ENCODE measurements at regions not wholly inside any gene's neighbourhood (a gene's known extent, or its start where the extent isn't known, plus 50 kb on each side); places are given as distances from the start of the nearest gene placed in this dataset.
"Not testable (repeated sequence)": the region's sequence is repeated elsewhere in the genome, so short reads cannot be mapped to it uniquely, and the experiment has no call there.

GRCh38 chr9:65421486-65421885, 136.5 kb upstream of the FOXD4L5 start:
- not testable (repeated sequence) for FAIRE-seq; H3K4me3 ChIP-seq (ENCODE audit: low read depth, low read length); DNase-seq (ENCODE audit: low read depth); H3K36me3 ChIP-seq (ENCODE audit: control insufficient read depth, insufficient read depth, low read length); H3K27me3 ChIP-seq (ENCODE audit: control insufficient read depth, insufficient read depth, low read length)

- FAIRE-seq (no peak), DNase-seq (ENCODE audit: low read depth) (no peak)
- no peaks in the 10 kb centered on the region for H3K36me3 ChIP-seq (ENCODE audit: control insufficient read depth, insufficient read depth, low read length)
- H3K27me3 ChIP-seq (ENCODE audit: control insufficient read depth, insufficient read depth, low read length) = no peaks in the 10 kb centered on the region
- no peak for TF ChIP-seq CTCF (IDR thresholded peaks at IDR 0.05; ENCODE audit: insufficient read depth, low read length, severe bottlenecking)
- H3K4me3 ChIP-seq (ENCODE audit: low read depth, low read length) = no peak overlapping the region
Observed at GRCh38 chr9:65420771-65421170, 135.8 kb upstream of the FOXD4L5 start.

- not testable (repeated sequence) for H3K27me3 ChIP-seq (ENCODE audit: control insufficient read depth, insufficient read depth, low read length); DNase-seq (ENCODE audit: low read depth); H3K36me3 ChIP-seq (ENCODE audit: control insufficient read depth, insufficient read depth, low read length); H3K4me3 ChIP-seq (ENCODE audit: low read depth, low read length); FAIRE-seq
Observed at GRCh38 chr9:65418966-65419365, 134.0 kb upstream of the FOXD4L5 start.

- not testable (repeated sequence) for H3K27me3 ChIP-seq (ENCODE audit: control insufficient read depth, insufficient read depth, low read length); DNase-seq (ENCODE audit: low read depth); FAIRE-seq; H3K4me3 ChIP-seq (ENCODE audit: low read depth, low read length); H3K36me3 ChIP-seq (ENCODE audit: control insufficient read depth, insufficient read depth, low read length)
Observed at GRCh38 chr9:65416948-65417347, 131.9 kb upstream of the FOXD4L5 start.

- H3K27me3 ChIP-seq (ENCODE audit: control insufficient read depth, insufficient read depth, low read length); H3K36me3 ChIP-seq (ENCODE audit: control insufficient read depth, insufficient read depth, low read length); H3K4me3 ChIP-seq (ENCODE audit: low read depth, low read length); FAIRE-seq: not testable (repeated sequence)
- DNase-seq (ENCODE audit: low read depth) = peak; percentile 4
Observed at GRCh38 chr9:65414249-65414648, 129.2 kb upstream of the FOXD4L5 start.

- DNase-seq (ENCODE audit: low read depth); H3K4me3 ChIP-seq (ENCODE audit: low read depth, low read length); FAIRE-seq; H3K27me3 ChIP-seq (ENCODE audit: control insufficient read depth, insufficient read depth, low read length); H3K36me3 ChIP-seq (ENCODE audit: control insufficient read depth, insufficient read depth, low read length): not testable (repeated sequence)
Observed at GRCh38 chr9:65413371-65413770, 128.4 kb upstream of the FOXD4L5 start.

- no peak for DNase-seq (ENCODE audit: low read depth)
Observed at GRCh38 chr9:65411901-65412300, 126.9 kb upstream of the FOXD4L5 start.

GRCh38 chr9:65411336-65411735, 126.3 kb upstream of the FOXD4L5 start:
- Histone ChIP-seq H3K27me3 (ENCODE audit: control insufficient read depth, insufficient read depth, low read length) (no peaks in the 10 kb centered on the region), H3K4me3 (ENCODE audit: low read depth, low read length) (no peak overlapping the region), H3K36me3 (ENCODE audit: control insufficient read depth, insufficient read depth, low read length) (no peaks in the 10 kb centered on the region)
- no peak for FAIRE-seq
- no peak for TF ChIP-seq CTCF (IDR thresholded peaks at IDR 0.05; ENCODE audit: insufficient read depth, low read length, severe bottlenecking)
- DNase-seq (ENCODE audit: low read depth) = no peak

More at GRCh38 chr9:65411901-65412300, 126.9 kb upstream of the FOXD4L5 start:
- no peaks in the 10 kb centered on the region for H3K36me3 ChIP-seq (ENCODE audit: control insufficient read depth, insufficient read depth, low read length)
- no peaks in the 10 kb centered on the region for H3K27me3 ChIP-seq (ENCODE audit: control insufficient read depth, insufficient read depth, low read length)
- FAIRE-seq = no peak
- TF ChIP-seq CTCF (IDR thresholded peaks at IDR 0.05; ENCODE audit: insufficient read depth, low read length, severe bottlenecking) = no peak
- no peak overlapping the region for H3K4me3 ChIP-seq (ENCODE audit: low read depth, low read length)
